ENCODE measurements at regions not wholly inside any gene's neighbourhood (a gene's known extent, or its start where the extent isn't known, plus 50 kb on each side); places are given as distances from the start of the nearest gene placed in this dataset.

DNA sequence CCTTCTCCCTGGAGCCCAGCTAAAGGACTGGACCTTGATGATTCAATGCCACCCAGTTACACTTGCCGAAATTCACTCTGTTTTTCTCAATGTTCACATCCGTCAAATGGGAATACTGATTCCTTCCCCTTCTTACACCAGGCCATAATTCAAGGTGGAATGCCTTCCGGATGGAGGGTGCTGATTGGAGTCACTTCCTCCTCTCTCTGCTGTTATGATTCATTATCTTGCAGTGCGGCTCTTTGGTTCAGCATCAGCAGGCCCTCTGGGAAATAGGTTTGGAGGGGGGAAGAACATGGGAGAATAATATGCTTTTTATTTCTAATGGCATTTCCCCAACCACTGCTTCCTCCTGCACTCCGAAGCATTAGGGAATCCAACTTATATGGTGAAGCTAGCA, 390.6 kb upstream of the TBX3 start:
- Mint-ChIP-seq H3K36me3 (ENCODE audit: unreplicated experiment) (no peaks in the 10 kb centered on the region), H3K27me3 (ENCODE audit: unreplicated experiment) (no peaks in the 10 kb centered on the region), H3K4me1 (ENCODE audit: unreplicated experiment) (no peaks in the 10 kb centered on the region), H3K27ac (ENCODE audit: unreplicated experiment) (no peak overlapping the region), H3K9me3 (ENCODE audit: unreplicated experiment) (peaks cover 26% of the 10 kb centered on the region), H3K4me3 (ENCODE audit: unreplicated experiment) (no peak overlapping the region)
- TF ChIP-seq, protein P1, sequence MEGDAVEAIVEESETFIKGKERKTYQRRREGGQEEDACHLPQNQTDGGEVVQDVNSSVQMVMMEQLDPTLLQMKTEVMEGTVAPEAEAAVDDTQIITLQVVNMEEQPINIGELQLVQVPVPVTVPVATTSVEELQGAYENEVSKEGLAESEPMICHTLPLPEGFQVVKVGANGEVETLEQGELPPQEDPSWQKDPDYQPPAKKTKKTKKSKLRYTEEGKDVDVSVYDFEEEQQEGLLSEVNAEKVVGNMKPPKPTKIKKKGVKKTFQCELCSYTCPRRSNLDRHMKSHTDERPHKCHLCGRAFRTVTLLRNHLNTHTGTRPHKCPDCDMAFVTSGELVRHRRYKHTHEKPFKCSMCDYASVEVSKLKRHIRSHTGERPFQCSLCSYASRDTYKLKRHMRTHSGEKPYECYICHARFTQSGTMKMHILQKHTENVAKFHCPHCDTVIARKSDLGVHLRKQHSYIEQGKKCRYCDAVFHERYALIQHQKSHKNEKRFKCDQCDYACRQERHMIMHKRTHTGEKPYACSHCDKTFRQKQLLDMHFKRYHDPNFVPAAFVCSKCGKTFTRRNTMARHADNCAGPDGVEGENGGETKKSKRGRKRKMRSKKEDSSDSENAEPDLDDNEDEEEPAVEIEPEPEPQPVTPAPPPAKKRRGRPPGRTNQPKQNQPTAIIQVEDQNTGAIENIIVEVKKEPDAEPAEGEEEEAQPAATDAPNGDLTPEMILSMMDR (IDR thresholded peaks at IDR 0.05), result no peak
- no peak for DNase-seq (ENCODE audit: extremely low spot score, unreplicated experiment)

DNA sequence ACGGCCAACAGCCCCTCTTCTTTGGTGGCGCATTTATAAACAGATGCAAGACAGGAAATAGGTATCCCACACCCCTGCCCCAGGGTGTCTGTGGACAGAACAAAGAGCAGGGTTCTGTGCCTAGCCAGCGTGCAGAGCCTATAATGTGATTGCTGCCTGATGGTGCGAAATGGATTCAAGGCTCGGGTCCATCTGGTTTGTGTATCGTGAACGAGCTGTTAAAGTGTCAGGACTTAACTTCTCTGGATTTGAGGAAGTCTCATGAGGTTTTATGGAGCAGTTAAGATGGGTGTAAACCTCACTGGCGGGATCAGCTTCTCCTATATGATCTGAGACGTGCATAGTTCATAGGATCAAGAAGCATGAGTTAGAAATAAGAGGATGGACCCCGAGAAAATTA, 388.7 kb upstream of the TBX3 start:
- TF ChIP-seq, protein P1 (IDR thresholded peaks at IDR 0.05), result no peak
- DNase-seq (ENCODE audit: extremely low spot score, unreplicated experiment), result no peak
- Mint-ChIP-seq H3K36me3 (ENCODE audit: unreplicated experiment) (no peaks in the 10 kb centered on the region), H3K27ac (ENCODE audit: unreplicated experiment) (no peak overlapping the region), H3K4me1 (ENCODE audit: unreplicated experiment) (no peaks in the 10 kb centered on the region), H3K9me3 (ENCODE audit: unreplicated experiment) (peaks cover 31% of the 10 kb centered on the region), H3K4me3 (ENCODE audit: unreplicated experiment) (no peak overlapping the region), H3K27me3 (ENCODE audit: unreplicated experiment) (no peaks in the 10 kb centered on the region)

DNA sequence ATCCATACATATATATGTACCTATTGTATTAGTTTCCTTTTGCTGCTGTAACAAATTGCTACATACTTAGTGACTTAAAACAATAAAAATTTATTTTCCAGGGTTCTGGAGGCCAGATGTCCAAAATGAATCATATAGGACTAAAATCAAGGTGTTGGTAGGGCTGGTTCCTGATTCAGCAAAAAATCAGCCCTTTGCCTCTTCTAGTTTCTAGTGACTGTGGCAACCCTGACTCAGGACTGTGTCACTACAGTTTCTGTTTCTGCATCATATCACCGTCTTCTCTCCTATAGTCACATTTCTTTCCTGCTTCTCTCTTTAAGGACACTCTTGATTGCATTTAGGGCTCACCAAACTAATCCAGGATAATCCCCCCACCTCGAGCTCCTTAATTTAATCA, 386.3 kb upstream of the TBX3 start:
- H3K27ac Mint-ChIP-seq (ENCODE audit: unreplicated experiment), result no peak overlapping the region
- H3K9me3 Mint-ChIP-seq (ENCODE audit: unreplicated experiment), result peaks cover 22% of the 10 kb centered on the region
- H3K4me1 Mint-ChIP-seq (ENCODE audit: unreplicated experiment), result no peaks in the 10 kb centered on the region
- H3K27me3 Mint-ChIP-seq (ENCODE audit: unreplicated experiment), result no peaks in the 10 kb centered on the region
- no peaks in the 10 kb centered on the region for H3K36me3 Mint-ChIP-seq (ENCODE audit: unreplicated experiment)
- H3K4me3 Mint-ChIP-seq (ENCODE audit: unreplicated experiment), result no peak overlapping the region
- TF ChIP-seq, protein P1 (IDR thresholded peaks at IDR 0.05), result no peak
- DNase-seq (ENCODE audit: extremely low spot score, unreplicated experiment), result no peak

DNA sequence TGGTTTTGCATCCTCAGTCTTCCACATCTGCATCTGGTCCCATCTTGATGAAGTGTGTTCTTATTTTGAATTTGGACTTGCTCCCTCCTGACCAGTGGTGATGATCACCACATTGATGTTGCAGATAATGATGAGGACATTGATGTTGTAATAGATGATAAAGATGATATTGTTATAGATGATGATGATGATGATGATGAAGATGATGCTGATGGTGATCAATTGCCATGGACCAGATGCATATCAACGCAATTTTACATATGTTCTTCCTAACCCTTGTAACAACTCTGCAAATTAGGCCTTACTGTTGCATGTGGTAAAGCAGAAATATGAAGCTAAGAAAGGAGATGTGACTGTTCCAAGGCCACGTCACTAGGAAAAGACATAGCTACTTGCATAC, 380.3 kb upstream of the TBX3 start:
- DNase-seq (ENCODE audit: extremely low spot score, unreplicated experiment), result no peak
- Mint-ChIP-seq H3K27me3 (ENCODE audit: unreplicated experiment) (no peaks in the 10 kb centered on the region), H3K9me3 (ENCODE audit: unreplicated experiment) (peaks cover 16% of the 10 kb centered on the region), H3K4me1 (ENCODE audit: unreplicated experiment) (no peaks in the 10 kb centered on the region), H3K4me3 (ENCODE audit: unreplicated experiment) (no peak overlapping the region), H3K36me3 (ENCODE audit: unreplicated experiment) (no peaks in the 10 kb centered on the region), H3K27ac (ENCODE audit: unreplicated experiment) (no peak overlapping the region)
- TF ChIP-seq, protein P1 (IDR thresholded peaks at IDR 0.05), result no peak

DNA sequence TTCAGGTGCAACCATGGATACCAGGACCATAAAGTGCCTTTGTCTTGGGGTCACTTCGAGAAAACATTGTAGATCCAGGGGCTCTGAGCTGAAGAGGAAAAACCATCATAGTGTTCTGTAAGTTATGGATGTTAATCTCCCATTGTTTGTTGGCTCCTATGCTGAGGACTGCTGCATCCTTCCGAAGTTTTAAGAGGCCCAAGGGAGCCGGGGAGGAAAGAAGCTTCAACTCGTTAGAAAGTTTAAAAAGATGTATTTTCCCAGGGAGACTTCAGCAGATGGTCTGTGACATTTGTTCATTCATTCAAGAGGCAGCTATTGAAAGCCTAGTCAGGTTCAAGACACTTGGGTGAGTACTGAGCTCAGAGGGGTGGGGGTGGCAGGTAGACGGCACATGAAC, 378.8 kb upstream of the TBX3 start:
- no peaks in the 10 kb centered on the region for H3K4me1 Mint-ChIP-seq (ENCODE audit: unreplicated experiment)
- no peaks in the 10 kb centered on the region for H3K27me3 Mint-ChIP-seq (ENCODE audit: unreplicated experiment)
- no peaks in the 10 kb centered on the region for H3K36me3 Mint-ChIP-seq (ENCODE audit: unreplicated experiment)
- no peak for DNase-seq (ENCODE audit: extremely low spot score, unreplicated experiment)
- H3K9me3 Mint-ChIP-seq (ENCODE audit: unreplicated experiment), result peaks cover 14% of the 10 kb centered on the region
- H3K27ac Mint-ChIP-seq (ENCODE audit: unreplicated experiment), result no peak overlapping the region
- TF ChIP-seq, protein P1 (IDR thresholded peaks at IDR 0.05), result no peak
- no peak overlapping the region for H3K4me3 Mint-ChIP-seq (ENCODE audit: unreplicated experiment)
